ENCODE measurements at regions not wholly inside any gene's neighbourhood (a gene's known extent, or its start where the extent isn't known, plus 50 kb on each side); places are given as distances from the start of the nearest gene placed in this dataset.

GRCh38 chr9:11011696-11012095 is 398.9 kb upstream of the PTPRD start:
- TF ChIP-seq CTCF (conservative IDR thresholded peaks at IDR 0.05; ENCODE audit: low read depth, low read length) (no peak), EZH2 (IDR thresholded peaks at IDR 0.05; ENCODE audit: borderline replicate concordance, low read depth, low read length, poor library complexity, severe bottlenecking) (no peak)
